ENCODE measurements at regions not wholly inside any gene's neighbourhood (a gene's known extent, or its start where the extent isn't known, plus 50 kb on each side); places are given as distances from the start of the nearest gene placed in this dataset.
"Not testable (repeated sequence)": the region's sequence is repeated elsewhere in the genome, so short reads cannot be mapped to it uniquely, and the experiment has no call there.

DNA sequence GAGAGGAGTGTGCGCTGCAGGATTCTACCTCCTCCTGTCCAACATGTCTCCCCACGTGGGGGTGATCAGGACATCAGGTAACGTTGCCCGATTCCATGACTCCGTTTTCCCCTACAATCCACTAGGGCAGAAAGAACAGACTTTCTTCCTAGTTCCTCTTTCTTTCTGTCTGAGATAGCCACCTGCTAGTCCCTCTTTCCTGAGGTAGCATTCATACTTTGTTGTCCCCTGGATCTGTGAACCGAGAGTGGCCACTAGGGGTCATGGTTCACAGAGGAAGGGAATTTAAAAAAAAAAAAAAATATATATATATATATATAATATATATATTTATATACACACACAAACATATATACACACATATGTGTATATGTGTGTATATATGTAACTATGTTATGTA, 210.0 kb upstream of the ZNF521 start:
- DNase-seq (ENCODE audit: low spot score): no peak

DNA sequence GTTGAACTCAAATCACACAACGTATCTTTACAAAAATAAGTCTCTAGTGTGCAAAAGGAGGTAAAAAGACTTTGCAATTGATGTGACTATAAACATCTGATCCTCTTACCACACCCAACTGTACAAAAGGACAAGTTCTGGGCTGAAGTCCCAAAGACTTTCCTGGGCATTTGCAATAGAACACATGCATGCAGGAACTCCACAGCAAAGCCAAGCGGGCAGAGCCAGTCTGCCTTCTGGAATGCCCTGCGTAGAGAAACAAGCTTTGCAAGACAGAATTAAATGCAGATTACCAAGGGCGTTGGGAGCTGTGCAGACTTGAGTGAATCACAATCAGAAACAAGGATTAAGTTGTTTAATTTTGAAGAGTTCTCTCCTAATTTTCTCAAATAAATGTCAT, 208.4 kb upstream of the ZNF521 start:
- no peak for DNase-seq (ENCODE audit: low spot score)

DNA sequence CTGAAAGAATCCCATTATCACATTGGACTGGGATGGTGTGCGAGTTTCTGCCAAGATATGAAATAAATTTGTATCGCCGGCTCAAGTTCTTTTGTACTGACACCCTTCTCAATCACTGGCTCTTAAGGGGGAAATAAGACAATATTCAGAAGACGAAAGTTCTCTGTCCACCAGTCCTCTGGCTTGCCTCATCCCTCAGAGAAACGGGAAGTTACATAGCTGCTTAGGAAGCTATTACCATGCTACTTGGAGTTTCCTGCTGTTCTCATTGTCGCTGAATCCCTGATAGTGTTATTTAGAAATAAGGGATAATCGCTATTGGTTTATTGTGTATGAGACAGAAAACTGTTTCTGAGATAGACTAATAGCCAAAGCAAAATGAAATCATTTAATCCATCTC, 205.0 kb upstream of the ZNF521 start:
- no peak for DNase-seq (ENCODE audit: low spot score)

DNA sequence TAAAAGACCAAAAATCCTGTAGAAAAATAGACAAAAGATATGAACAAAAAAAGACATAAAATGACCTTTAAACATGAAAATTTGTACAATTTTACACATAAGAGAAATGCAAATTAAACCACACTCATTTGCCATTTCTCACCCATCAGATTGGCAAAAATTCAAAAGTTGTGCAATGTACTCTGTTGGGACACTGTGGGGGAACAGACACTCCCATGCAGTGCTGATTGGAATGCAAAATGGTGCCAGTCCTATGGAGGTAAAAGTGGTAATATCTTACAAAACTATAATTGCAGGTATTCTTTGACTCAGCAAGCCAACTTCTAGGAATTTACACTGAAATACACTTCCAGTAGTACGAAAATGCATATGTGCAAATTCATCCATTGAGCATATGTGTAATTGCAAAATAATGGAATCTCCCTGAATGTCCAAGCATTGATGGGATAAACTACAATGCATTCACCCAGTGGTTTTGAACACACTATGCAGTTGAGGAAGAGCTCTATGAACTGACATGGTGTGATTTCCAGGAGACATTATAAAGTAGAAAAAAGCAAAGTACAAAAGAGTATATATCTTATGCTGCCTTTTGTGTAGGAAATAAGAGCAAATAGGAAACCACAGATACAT, 201.8 kb upstream of the ZNF521 start:
- no peak for DNase-seq (ENCODE audit: low spot score)

DNA sequence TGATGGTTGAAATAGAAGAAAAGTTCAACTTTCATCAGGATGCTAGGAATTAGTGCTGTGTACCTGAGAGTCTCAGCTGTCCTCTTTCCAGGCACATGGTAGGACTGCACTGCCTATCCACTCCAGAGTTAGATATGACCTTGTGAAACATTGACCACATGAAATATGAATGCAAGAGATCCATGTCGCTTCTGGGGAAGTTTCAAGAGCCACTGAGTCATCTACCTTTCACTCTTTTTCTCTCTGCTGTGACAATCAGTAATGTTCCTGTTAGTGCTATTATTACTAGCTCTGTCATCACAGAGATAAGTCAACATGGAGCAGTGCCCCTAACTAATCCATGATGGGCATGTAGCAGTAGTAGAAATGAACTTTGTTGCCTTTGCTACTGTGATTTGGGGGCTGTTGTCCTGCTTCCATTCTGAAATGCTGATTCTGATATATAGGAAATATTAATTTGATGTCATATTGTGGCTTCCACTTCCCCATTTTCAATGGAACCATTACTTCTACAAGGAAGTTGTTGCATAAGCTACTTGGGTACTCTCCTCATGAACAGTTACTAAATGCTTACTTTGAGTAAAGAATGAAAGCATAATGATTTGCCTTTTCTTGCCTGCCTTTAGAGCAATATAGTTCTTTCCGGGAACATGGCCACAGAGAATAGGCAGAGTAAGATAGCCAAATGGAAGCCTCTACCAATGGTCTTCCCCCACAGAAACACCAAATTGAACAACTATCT, 192.8 kb upstream of the ZNF521 start:
- DNase-seq (ENCODE audit: low spot score): no peak

DNA sequence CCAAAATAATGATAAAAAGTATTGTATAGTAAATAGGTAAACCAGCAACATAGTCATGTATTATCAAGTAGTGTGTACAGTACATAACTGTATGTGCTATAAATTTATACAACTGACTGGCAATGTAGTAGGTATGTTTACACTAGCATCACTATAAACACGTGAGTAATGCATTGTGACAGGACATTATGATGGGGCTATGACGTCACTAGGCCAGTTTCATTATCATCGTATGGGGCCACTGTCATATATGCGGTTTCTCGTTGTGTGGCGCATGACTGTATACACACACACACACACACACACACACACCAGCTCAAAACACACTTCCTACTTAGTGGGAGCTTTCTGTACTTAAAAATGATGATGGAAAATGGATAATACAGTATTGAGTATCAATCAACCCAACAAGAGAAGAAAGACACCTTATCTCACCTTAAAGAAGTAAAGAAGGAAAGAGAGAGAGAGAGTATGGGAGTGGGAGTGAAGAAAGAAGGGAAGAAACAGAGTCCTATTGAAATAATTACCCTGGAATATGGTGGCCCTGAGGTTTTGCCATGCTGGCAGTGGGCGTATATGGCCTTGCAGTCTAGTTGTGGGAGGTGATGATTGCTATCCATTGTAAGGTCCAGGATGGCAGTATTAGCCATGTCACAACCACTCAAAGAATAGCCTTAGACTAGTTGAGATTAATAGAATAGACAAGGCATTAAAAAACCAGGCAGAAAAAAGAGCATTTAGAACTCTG, 186.4 kb upstream of the ZNF521 start:
- DNase-seq (ENCODE audit: low spot score): no peak

DNA sequence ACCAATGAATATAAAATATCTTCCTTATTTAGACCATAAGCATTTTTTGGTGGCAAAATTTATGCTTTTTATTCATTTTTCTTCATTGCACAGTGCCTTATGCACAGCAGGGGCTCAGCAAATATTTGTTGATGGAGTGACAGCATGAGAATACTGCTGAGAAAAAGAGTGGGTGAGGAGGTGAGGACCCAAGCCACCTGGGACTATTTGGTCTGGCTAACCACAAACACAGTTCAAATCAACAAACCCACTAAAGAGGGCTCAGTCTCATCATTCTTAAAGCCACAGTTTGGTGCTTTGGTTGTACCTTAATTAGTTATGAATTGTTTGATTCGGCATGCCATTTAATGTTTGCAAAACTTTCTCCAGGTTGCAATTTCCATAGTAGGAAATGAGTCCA, 183.5 kb upstream of the ZNF521 start:
- no peak for DNase-seq (ENCODE audit: low spot score)

DNA sequence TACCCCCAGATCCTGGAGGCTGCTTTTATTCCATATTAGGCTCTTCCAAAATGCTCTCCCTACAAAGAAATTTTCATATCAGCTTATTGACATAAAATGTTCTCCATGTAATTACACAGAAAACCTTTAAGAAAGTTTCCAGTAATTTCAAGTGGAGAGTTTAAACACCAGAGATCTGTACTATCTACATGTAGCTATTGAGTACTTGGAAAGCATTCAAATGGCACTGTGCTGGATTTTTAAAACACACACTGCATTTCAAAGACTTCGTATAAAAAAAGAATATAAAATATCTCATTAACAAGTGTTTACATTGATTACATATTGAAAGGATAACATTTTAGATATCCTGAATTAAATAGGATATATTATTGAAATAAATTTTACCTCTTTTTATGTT, 182.4 kb upstream of the ZNF521 start:
- DNase-seq (ENCODE audit: low spot score): no peak

DNA sequence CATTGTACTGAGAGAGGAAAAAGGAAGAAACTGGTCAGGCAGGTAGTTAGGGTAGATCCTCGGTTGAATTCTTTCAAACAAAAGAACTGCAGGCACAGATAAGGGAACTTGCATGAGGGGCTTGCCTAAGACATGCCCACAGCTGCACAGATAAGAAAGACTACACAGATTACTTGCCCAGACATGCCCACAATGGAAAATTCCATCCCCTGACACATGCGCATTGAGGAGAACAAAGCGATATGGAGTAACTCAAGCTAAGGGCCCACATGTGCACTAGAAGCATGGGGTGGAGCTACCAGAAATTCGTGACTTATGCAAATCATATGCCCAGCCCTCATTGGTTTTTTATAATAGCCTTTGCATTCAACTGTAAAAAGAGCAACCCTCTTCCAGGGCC, 181.3 kb upstream of the ZNF521 start:
- DNase-seq (ENCODE audit: low spot score): no peak

DNA sequence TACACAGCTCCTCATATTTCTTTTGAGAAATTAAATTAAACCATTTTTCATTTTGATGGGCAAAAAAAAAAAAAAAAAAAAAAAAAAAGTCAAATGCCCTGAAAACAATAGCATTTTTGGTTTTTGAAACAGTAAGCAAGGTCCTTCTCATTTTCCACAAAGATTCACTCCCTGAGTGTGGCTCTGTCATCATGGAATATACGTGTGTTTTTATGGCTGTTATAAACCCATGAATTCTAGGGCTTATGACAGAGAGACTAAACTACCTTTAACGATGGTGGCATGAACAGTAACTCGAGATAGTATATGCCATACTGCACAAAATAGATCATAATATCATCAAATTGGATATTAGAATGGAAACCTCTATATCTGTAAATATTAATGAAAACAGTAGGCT, 179.2 kb upstream of the ZNF521 start:
- DNase-seq (ENCODE audit: low spot score): no peak

DNA sequence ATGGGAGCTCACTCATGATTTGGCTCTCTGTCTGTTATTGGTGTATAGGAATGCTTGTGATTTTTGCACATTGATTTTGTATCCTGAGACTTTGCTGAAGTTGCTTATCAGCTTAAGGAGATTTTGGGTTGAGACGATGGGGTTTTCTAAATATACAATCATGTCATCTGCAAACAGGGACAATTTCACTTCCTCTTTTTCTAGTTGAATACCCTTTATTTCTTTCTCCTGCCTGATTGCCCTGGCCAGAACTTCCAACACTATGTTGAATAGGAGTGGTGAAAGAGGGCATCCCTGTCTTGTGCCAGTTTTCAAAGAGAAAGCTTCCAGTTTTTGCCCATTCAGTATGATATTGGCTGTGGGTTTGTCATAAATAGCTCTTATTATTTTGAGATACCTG, 173.8 kb upstream of the ZNF521 start:
- DNase-seq (ENCODE audit: low spot score): not testable (repeated sequence)

DNA sequence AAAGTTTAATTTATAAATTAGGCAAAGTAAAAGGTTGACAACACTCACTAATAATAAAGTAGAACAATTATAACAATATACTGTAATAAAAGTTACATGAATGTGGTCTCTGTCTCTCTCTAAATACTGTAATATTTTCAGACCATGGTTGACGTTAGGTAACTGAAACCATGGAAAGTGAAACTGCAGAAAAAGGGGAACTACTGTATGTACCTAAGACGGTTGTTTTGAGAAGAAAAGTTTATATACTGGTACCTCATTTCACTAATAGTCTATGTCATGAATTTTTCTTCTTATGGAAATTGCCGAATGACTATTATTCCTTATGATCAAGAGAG, 166.7 kb upstream of the ZNF521 start:
- no peak for DNase-seq (ENCODE audit: low spot score)

DNA sequence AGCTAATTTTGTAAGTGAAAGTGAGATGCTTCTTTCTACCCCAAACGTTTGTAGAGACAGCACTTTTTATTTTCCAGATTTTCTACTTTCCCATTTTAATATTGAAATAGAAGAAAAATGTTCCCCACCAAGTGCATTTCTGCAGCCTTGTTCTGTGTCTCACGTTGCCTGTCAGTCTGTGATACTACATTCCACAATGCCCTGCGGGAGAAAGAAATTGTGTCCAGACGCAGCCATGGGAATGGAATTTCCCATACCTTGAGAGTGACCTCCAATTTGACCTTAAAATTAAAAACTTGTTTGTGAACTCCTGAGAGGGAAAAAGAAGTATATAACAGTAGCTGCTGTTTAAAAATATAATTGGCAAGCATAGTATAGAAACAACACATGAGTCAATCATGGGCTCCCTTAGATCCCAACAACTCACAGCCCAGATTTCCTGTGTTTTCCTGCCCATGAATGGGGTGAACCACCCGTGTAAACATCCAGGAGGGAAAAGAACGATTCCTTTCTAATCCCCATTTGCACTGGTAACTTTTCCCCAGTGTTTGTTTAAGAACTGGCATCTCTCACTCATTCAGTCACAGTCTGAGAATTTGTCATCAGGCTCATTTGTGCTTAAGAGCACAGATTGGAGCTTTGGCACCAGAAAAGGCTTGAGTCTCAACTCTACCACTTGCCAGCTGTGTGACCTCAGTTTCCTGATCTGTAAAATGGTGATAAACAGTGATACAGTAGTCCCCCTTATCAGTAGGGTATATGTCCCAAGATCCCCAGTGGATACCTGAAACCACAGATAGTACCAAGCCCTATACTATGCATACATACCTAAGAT, 166.1 kb upstream of the ZNF521 start:
- no peak for DNase-seq (ENCODE audit: low spot score)

DNA sequence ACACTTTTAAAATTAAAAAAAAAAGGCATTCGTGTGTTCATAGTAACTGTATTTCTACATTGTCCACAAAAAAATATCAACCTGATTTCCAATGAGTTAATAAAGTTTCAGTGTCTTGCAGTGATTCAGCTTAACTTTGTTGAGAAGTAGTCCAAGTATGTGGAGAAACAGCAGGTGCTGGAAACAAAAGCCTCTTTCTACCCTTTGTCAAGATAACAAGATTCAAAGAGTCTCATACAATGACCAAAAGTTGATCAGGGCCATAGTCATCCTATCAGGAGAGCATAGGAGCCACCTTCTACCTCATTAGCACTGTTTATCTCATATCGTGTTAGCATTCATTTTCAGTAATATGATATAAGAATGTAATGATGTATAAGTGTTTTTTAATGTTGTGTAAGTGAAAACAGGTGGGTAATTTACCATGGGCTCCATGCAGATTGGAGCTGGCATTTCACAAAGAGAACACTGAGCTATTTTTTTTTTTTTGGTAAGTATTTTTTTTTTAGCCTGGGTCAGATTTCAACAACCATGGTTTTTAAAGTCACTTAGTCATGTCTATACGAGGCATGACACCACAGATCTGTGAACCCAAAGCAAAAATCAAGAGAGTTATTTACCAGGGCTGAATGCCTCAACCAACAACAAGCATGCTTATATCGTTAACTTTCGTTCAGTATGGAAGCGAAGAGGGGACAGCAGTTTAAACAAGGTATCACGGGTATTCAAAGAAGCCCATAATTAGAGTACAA, 165.0 kb upstream of the ZNF521 start:
- no peak for DNase-seq (ENCODE audit: low spot score)

DNA sequence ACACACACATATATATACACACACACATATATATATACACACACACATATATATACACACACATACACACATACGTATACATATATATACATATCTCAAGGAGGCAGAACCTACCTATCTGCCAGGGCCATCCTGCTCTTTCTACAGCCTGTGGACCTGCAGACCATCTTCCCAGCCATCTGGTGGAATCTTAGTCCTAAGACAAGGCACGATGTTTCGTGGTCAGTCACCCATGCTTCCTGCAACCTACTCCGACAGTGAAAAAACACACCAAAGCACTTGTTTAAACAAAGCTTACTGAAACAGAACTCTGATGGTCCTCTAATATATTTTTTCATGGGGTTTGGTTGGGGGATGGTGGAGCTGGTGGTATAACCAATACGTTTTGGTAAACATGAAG, 164.2 kb upstream of the ZNF521 start:
- no peak for DNase-seq (ENCODE audit: low spot score)

DNA sequence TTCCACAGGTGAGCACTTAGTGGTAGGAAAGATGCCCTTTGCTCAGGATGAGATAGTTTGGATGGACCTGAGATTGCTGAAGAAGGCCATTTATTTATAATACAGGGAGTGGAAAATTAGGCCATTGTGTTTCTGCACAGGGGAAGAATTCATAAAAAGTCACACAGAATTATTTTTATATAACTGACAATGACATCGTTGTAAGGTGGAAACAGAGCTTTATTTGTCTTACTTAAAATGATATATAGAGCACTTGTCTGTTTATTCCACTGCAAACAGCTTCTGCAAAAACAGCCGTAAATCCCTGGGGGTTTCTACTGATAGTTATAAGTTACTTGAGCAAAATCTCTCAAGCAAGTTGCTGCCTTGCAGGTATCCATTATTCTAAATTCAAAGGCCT, 158.1 kb upstream of the ZNF521 start:
- no peak for DNase-seq (ENCODE audit: low spot score)

DNA sequence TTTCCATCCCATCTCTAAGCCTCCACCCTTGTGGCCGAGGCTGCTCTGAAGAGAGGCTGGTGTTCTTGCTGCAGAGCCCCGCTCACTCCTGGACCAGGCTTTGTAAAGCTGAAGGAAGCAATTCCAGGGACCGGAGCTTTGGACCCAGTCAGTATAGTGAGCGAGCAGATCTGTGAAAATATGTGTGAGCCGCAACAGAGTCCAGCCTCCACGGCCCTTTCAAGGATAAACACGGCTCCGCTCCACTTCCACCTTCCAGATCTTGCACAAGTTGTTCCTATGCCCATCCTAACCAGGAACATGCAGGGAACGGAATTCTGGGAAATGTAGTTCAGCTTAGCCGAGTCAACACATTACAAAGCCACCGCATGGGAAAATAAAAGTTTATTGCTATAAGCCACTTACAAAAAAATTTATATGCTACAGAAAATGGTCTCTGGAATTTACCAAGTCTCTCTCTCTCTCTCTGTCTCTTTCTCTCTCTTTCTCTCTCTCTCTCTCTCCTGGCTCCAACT, 151.7 kb upstream of the ZNF521 start:
- peak; percentile 43 for DNase-seq (ENCODE audit: low spot score)

DNA sequence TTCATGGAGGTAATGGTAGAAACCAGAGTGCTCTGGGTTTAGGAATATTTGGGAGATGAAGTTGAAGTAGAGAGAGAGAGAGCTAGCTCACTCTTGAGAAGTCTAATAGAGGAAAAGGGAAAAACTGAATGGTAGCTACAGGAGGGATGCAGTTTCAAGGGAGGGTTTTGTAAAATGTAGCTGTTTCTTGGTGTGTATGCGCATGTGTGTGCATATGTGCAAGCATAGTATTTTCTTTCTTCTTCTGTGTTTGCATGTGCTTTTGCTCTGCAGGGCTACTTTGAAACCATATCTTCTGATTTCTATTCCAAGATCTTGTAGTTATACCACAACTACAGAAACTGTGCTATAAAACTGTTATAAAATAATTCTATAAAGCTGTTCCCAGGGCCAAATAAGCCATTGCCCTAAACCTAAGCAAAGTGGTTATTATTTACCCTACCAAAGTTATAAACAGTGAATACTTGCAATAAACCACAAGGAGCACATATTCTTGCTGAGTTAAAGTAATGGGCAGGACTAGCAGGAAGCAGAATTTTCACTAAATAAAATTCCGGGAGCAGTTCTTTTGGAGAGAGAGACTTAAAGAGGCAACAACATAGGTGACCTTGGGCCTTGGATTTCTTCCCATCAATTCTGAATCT, 145.3 kb upstream of the ZNF521 start:
- DNase-seq (ENCODE audit: low spot score): no peak

DNA sequence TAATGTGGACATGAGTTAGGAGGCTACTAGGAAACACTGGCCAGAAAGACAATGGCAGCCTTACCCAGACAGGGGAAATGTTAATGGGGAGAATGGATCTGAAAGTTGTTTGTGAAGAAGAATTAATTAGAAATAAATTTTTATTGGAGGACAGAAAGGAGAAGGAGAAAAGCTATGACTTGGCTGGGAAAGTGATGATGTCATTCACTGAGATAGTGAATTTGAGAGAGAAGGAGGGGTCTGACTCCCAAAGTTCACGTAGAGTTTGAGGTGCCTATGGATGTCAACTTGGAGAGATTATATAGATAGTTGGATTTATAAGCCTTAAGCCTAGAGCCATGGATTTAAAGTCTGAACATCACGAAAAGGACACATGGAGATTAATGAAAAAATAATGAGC, 144.6 kb upstream of the ZNF521 start:
- DNase-seq (ENCODE audit: low spot score): no peak

DNA sequence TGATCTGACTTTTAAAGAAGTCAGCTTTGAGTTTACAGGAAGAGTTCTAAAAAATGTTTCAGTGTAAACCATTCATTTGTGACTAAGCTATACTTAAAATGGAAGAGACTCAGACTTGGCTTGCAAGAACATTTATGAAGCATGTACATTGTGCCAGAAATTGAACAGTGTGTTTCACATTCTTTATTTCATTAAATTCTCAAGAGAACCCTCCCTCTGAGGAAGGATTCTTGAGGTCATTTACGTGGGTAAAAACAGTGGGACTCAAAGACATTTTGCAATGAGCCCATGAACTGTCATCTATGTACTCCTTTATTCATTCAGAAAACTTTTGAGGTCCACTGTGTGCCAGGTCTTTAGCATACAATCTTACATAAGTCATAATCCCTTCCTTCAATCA, 143.6 kb upstream of the ZNF521 start:
- no peak for DNase-seq (ENCODE audit: low spot score)

DNA sequence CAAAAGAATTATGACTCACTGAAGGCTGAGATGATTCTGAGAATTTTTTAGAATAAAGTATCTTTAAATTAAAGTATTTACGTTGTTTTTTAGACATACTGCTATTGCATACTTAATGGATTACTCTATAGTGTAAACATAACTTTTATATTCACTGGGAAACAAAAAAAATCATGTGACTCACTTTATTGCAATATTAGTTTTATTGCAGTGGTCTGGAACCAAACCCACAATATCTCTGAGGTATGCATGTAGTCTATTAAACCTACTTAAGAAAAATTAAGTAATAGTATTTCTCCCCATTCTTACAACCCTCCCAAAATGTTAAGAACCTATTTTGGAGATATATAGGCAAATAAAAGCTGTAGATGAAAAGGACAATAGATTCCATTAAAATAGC, 142.9 kb upstream of the ZNF521 start:
- DNase-seq (ENCODE audit: low spot score): no peak
